HL-60 (cell line): ENCODE measurements at regions not wholly inside any gene's neighbourhood (a gene's known extent, or its start where the extent isn't known, plus 50 kb on each side); places are given as distances from the start of the nearest gene placed in this dataset.

Experiments used
- DNase-seq, 2 experiments: peaks; one replicate each; pipeline ENCODE4 v3.0.0-alpha.2; 2010 to 2020; ENCODE audit warnings: low read depth in 1 of 2, low spot score in 1 of 2
- H3K27ac ChIP-seq: fragments of 250-450 bp; sonication (Bioruptor Pico); replicated peaks from 2 replicates; pipeline ENCODE4 v1.5.1; 2020; ENCODE audit warnings: mild to moderate bottlenecking, moderate library complexity
- H3K27me3 ChIP-seq: fragments of 250-450 bp; sonication (Bioruptor Pico); 2 replicates; pipeline ENCODE4 v1.5.1; 2021; ENCODE audit warnings: mild to moderate bottlenecking, moderate library complexity; ENCODE audit not compliant: insufficient read depth, poor library complexity, severe bottlenecking
- H3K4me3 ChIP-seq: replicated peaks from 2 replicates; pipeline ENCODE4 v1.5.1; 2011; ENCODE audit warnings: mild to moderate bottlenecking, control low read depth, low read length; ENCODE audit not compliant: insufficient read depth
- CTCF ChIP-seq: IDR thresholded peaks from one replicate; pipeline ENCODE4 v1.5.1; 2011; ENCODE audit warnings: low read length, control low read depth, inconsistent platforms; ENCODE audit not compliant: insufficient read depth
- GABPA ChIP-seq: IDR thresholded peaks from 2 replicates; pipeline ENCODE4 v1.6.1; 2012; ENCODE audit warnings: low read depth
- POLR2AphosphoS5 ChIP-seq: IDR thresholded peaks from 2 replicates; pipeline ENCODE4 v1.6.1; 2012; ENCODE audit warnings: low read depth
- REST ChIP-seq: IDR thresholded peaks from 2 replicates; pipeline ENCODE4 v1.6.1; 2012; ENCODE audit warnings: low read depth; ENCODE audit not compliant: insufficient replicate concordance
- SPI1 ChIP-seq: IDR thresholded peaks from 2 replicates; pipeline ENCODE4 v1.6.1; 2012; ENCODE audit warnings: low read depth, mild to moderate bottlenecking, borderline replicate concordance

- Histone ChIP-seq H3K27ac (no peak overlapping the region), H3K4me3 (no peak overlapping the region), H3K27me3 (no peaks in the 10 kb centered on the region)
- DNase-seq, result no peak
- TF ChIP-seq SPI1 (no peak), POLR2AphosphoS5 (no peak), REST (no peak), CTCF (no peak), GABPA (no peak)
These were observed 780.9 kb downstream of the QKI start for GRCh38 chr6:164195278-164195941.

GRCh38 chr6:164188861-164189260, 774.3 kb downstream of the QKI start:
- DNase-seq, result no peak
- no peaks in the 10 kb centered on the region for H3K27me3 ChIP-seq
- no peak for TF ChIP-seq REST
- H3K27ac ChIP-seq, result no peak overlapping the region
- H3K4me3 ChIP-seq, result no peak overlapping the region

- DNase-seq, result no peak
- Histone ChIP-seq H3K27me3 (no peaks in the 10 kb centered on the region), H3K27ac (no peak overlapping the region), H3K4me3 (no peak overlapping the region)
- TF ChIP-seq CTCF (no peak), SPI1 (no peak), GABPA (no peak), POLR2AphosphoS5 (no peak), REST (no peak)
These were observed 771.0 kb downstream of the QKI start for GRCh38 chr6:164185471-164185871.
